ENCODE measurements at regions not wholly inside any gene's neighbourhood (a gene's known extent, or its start where the extent isn't known, plus 50 kb on each side); places are given as distances from the start of the nearest gene placed in this dataset.

DNA sequence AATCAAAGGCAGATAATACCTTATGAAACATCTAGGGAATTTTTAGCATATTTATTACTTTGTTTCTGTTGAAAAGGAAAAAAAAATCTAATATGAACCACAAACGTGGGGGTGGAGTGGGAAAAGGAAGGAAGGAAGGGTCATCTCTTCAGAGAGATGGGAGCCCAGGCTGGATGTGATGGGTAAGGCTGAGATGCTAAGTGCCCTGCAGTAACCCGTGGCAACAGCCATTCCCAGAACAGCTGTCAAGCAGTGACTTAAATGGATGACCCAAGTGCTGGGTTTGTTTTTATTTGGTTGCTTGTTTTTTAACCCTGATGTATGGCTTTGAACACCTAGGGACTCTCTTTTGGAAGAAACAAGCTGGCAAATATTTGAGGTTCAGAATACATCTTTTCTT lies 50.7 kb upstream of the KLF7 start:
- in situ Hi-C loops (cut with HindIII; ENCODE audit: low pct_unique_long_range_greater_than_20kb, low sequenced_read_pairs) = no loop called here
- DNase-seq (ENCODE audit: low read depth) = no peak

DNA sequence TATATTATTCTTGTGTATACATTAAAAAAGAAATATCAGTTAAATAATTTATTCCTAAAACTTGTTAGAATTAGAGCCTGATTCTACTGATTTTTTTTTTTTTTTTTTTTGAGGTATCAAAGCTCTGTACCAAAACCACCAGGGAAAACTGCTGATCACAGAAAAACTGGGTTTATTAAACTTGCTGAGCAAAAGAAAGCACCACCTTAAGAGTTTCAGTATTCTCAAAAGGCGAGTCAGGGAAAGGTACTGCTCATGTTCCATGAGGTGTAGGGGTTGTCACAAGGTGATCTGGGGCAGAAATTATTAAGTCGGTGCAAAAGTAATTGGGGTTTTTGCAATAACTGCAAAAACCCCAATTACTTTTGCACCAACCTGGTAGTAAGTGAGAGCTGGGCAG lies 51.7 kb upstream of the KLF7 start:
- in situ Hi-C loops (cut with HindIII; ENCODE audit: low pct_unique_long_range_greater_than_20kb, low sequenced_read_pairs) = no loop called here
- DNase-seq (ENCODE audit: low read depth) = no peak

GRCh38 chr2:207219081-207219630 lies 53.4 kb upstream of the KLF7 start:
- in situ Hi-C loops (cut with HindIII; ENCODE audit: low pct_unique_long_range_greater_than_20kb, low sequenced_read_pairs) = no loop called here
- no peak for DNase-seq (ENCODE audit: low read depth)

GRCh38 chr2:207219676-207220501 lies 54.1 kb upstream of the KLF7 start:
- DNase-seq (ENCODE audit: low read depth) = no peak

GRCh38 chr2:207221731-207222130 lies 56.0 kb upstream of the KLF7 start:
- in situ Hi-C loops (cut with HindIII; ENCODE audit: low pct_unique_long_range_greater_than_20kb, low sequenced_read_pairs) = no loop called here
- DNase-seq (ENCODE audit: low read depth) = no peak

More at GRCh38 chr2:207219676-207220501, 54.1 kb upstream of the KLF7 start:
- in situ Hi-C loops (cut with HindIII; ENCODE audit: low pct_unique_long_range_greater_than_20kb, low sequenced_read_pairs) = no loop called here

DNA sequence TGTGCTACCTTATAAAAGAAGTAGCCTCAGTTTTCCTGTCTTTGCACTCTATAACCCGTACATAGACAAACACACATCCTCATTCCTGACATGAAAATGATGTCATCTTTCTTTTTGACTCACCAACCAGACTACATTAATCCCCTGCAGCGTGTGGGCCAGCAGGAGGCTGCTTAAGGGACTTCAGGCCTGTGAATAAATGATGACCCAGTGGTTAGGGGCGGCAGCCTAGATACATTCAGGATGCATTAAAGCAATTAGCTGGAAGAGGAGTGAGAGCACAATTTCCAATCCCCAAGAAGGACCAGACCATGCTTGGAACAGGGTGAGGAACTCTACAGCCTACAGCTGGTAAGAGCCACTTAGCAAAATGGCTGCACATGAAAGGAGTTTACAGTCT lies 57.3 kb upstream of the KLF7 start:
- no peak for DNase-seq (ENCODE audit: low read depth)
- in situ Hi-C loops (cut with HindIII; ENCODE audit: low pct_unique_long_range_greater_than_20kb, low sequenced_read_pairs) = no loop called here

GRCh38 chr2:207224381-207224780 lies 58.6 kb upstream of the KLF7 start:
- DNase-seq (ENCODE audit: low read depth) = no peak
- in situ Hi-C loops (cut with HindIII; ENCODE audit: low pct_unique_long_range_greater_than_20kb, low sequenced_read_pairs) = no loop called here

- DNase-seq (ENCODE audit: low read depth) = no peak
- in situ Hi-C loops (cut with HindIII; ENCODE audit: low pct_unique_long_range_greater_than_20kb, low sequenced_read_pairs) = no loop called here
These were observed 59.2 kb upstream of the KLF7 start for GRCh38 chr2:207224791-207225482.

GRCh38 chr2:207225773-207226172 lies 60.0 kb upstream of the KLF7 start:
- in situ Hi-C loops (cut with HindIII; ENCODE audit: low pct_unique_long_range_greater_than_20kb, low sequenced_read_pairs) = no loop called here
- DNase-seq (ENCODE audit: low read depth) = no peak

DNA sequence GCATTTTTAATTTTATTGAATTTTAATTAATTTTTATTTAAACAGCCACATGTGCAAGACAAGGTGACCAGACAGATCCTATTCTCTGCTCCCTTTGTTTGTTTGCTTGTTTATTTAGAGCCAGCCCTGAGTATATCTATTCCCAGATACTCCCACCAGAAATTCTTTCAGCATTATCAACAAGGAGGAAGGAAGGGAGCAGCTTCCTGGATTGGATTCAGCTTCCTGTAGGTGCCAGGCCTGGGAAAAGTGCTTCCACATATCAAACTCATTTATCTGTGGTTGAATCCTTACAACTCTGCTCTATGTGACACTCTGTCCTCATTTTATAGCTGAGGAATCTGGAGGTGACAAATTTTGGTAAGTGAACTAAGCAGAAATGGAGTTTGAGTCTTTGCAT lies 60.5 kb upstream of the KLF7 start:
- DNase-seq (ENCODE audit: low read depth) = no peak
- in situ Hi-C loops (cut with HindIII; ENCODE audit: low pct_unique_long_range_greater_than_20kb, low sequenced_read_pairs) = no loop called here

- in situ Hi-C loops (cut with HindIII; ENCODE audit: low pct_unique_long_range_greater_than_20kb, low sequenced_read_pairs) = no loop called here
These were observed 60.9 kb upstream of the KLF7 start for GRCh38 chr2:207226671-207227061.

DNA sequence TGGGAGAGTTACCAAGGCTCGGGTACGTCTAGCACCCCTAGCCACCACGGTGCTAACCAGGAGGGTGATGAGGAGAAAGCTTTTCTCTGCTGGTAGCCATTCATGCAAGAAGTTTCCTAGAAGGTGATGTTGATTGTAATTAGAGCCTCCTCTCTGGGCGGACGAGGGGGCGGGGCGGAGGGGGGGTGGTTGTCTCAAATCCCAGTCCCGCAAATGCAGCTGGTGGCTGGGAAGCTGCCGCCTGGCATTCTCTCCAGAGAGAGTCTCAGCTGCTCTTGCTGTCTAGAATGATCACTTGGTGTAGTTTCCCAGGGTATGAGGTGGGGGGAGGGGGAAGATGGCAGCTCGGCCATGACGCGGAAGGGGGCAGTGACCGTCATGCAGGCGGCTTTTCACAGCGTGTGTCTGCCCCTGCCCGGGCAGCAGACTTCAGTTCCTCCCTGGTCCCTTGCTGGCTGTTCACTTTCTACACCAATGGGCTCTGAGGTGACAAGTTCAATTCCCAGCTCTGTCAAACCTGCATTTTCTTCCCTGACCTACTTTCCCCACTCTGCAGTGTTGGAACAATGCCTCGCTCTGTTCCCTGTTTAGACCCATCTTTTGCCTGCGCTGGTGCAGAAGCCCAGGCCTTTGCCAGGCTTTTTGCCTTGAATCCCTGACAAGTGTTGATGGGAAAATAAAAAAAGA lies 61.5 kb upstream of the KLF7 start:
- no peak for DNase-seq (ENCODE audit: low read depth)
- in situ Hi-C loops (cut with HindIII; ENCODE audit: low pct_unique_long_range_greater_than_20kb, low sequenced_read_pairs) = no loop called here

More at GRCh38 chr2:207226671-207227061, 60.9 kb upstream of the KLF7 start:
- DNase-seq (ENCODE audit: low read depth) = no peak

GRCh38 chr2:207227749-207228145 lies 62.0 kb upstream of the KLF7 start:
- in situ Hi-C loops (cut with HindIII; ENCODE audit: low pct_unique_long_range_greater_than_20kb, low sequenced_read_pairs) = no loop called here
- no peak for DNase-seq (ENCODE audit: low read depth)

GRCh38 chr2:207228402-207228801 lies 62.7 kb upstream of the KLF7 start:
- DNase-seq (ENCODE audit: low read depth) = no peak
- in situ Hi-C loops (cut with HindIII; ENCODE audit: low pct_unique_long_range_greater_than_20kb, low sequenced_read_pairs) = no loop called here

- in situ Hi-C loops (cut with HindIII; ENCODE audit: low pct_unique_long_range_greater_than_20kb, low sequenced_read_pairs) = no loop called here
- no peak for DNase-seq (ENCODE audit: low read depth)
These were observed 63.4 kb upstream of the KLF7 start for GRCh38 chr2:207229161-207229560.

- in situ Hi-C loops (cut with HindIII; ENCODE audit: low pct_unique_long_range_greater_than_20kb, low sequenced_read_pairs) = no loop called here
- DNase-seq (ENCODE audit: low read depth) = no peak
These were observed 64.7 kb upstream of the KLF7 start for GRCh38 chr2:207230261-207231105.

DNA sequence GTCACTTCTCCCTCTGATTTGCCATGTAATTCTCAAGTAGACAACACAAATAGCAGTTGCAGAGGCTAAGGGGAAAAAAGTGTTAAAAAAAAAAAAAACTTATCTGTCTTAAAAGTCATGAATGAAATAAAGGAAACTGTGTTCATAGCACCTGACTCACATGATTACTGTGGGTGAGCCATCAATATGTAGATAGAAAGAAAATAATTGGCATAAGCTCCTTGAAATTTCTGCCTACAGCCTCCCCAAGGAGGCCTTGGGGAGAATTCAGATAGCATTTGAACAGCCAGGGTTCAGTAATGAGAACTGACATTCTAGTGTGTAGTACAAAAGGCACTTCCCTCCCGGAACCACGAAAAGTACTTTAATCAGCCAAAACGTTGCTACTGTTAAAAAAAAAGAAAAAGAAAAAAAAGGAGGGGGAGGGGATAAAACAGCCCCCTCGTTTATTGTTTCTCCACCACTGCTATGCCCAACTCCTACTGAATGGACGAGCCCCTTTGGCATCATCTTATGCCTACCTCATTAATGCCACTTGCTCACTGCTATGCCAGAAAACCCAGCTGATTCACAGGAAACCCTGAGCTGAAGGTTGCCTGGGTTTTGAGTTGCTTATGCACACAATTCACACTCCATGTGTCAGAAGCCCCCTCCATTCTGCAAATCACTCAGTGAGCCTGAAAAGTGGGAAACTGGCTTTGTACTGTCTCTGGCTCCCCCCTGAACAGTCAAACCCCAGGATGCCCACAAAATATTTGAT lies 65.5 kb upstream of the KLF7 start:
- in situ Hi-C loops (cut with HindIII; ENCODE audit: low pct_unique_long_range_greater_than_20kb, low sequenced_read_pairs) = no loop called here
- DNase-seq (ENCODE audit: low read depth) = no peak
